Keratinocyte (primary cell): ENCODE measurements at regions not wholly inside any gene's neighbourhood (a gene's known extent, or its start where the extent isn't known, plus 50 kb on each side); places are given as distances from the start of the nearest gene placed in this dataset.

Source experiments
- CTCF ChIP-seq, 3 experiments: IDR thresholded peaks in 1 of 3; conservative IDR thresholded peaks in 1 of 3; optimal IDR thresholded peaks in 1 of 3; 2 replicates in 2 of 3; 3 replicates in 1 of 3; pipeline versions ENCODE3 to v1.5.1; 2011; ENCODE audit warnings: low read length in 3 of 3, mild to moderate bottlenecking in 3 of 3, moderate library complexity in 2 of 3, control low read depth in 1 of 3, inconsistent platforms in 1 of 3; ENCODE audit not compliant: insufficient read depth in 2 of 3; ENCODE audit errors: extremely low read depth in 1 of 3
- EZH2 ChIP-seq: IDR thresholded peaks from one replicate; pipeline ENCODE4 v1.6.1; 2012; ENCODE audit warnings: inconsistent platforms, mild to moderate bottlenecking, low read length, moderate library complexity

- TF ChIP-seq EZH2 (no peak), CTCF (optimal IDR thresholded peaks at IDR 0.05 in 1 of 3, IDR thresholded peaks at IDR 0.05 in 1 of 3, conservative IDR thresholded peaks at IDR 0.05 in 1 of 3; ENCODE audit: extremely low read depth in 1 of 3, insufficient read depth in 2 of 3, low read length in 3 of 3) (no peak)
Observed at GRCh38 chr17:83196973-83197880, 117.8 kb downstream of the METRNL start.
